Upper lobe of right lung (tissue), 1 donor: ENCODE measurements at regions not wholly inside any gene's neighbourhood (a gene's known extent, or its start where the extent isn't known, plus 50 kb on each side); places are given as distances from the start of the nearest gene placed in this dataset.
A peak's percentile ranks its signal among the peaks of the same experiment; 100 is the strongest.

Experiments used
- ATAC-seq: fragments of 200-7000 bp; cut with Tn5 transposase; one replicate; pipeline ENCODE4 v1.9.1; 2020; ENCODE audit warnings: mild to moderate bottlenecking, moderate library complexity
- DNase-seq: peaks from one replicate; pipeline ENCODE4 v3.0.0-alpha.2; 2020
- H3K27ac ChIP-seq: fragments of 200-600 bp; one replicate; pipeline ENCODE4 v1.8.0; 2022
- H3K27me3 ChIP-seq: fragments of 200-600 bp; one replicate; pipeline ENCODE4 v1.8.0; 2022; ENCODE audit warnings: mild to moderate bottlenecking
- H3K36me3 ChIP-seq: fragments of 200-600 bp; one replicate; pipeline ENCODE4 v1.8.0; 2022
- H3K4me1 ChIP-seq: fragments of 200-600 bp; one replicate; pipeline ENCODE4 v1.8.0; 2022
- H3K4me3 ChIP-seq: fragments of 200-600 bp; one replicate; pipeline ENCODE4 v1.8.0; 2022; ENCODE audit warnings: mild to moderate bottlenecking
- H3K9me3 ChIP-seq: fragments of 200-600 bp; one replicate; pipeline ENCODE4 v1.8.0; 2022
- intact Hi-C: fragments of 100-400 bp; cut with DNase I; formaldehyde crosslinking; loops from one replicate; pipeline ENCODE4 v1.11.0; 2022
- TF ChIP-seq, protein P1 (sequence below): fragments of 200-600 bp; IDR thresholded peaks from one replicate; pipeline ENCODE4 v1.8.0; 2022; ENCODE audit warnings: antibody characterized with exemption
- donor health status: DM: no; HTN: yes; CAD: no; lungs with severe emphysema.

DNA sequence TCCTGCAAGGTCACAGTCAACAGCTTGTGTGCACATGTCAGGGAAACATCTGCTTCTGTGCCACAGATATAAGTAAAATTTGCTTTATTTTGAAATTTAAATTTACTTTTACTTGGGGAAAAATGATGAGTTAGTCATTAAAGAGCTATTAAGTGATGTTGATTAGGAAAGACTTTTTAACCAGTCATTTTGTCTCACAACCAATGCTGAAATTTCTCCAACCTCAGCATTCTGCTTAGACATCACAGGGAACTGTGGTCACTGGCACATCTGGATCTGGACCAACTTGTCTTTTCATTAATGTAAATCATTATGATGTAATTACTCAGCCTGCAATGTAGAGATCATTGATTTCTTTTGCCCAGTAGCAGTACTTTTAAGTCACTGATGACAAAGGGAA lies 301.0 kb downstream of the TTLL7 start:
- intact Hi-C loops: no loop called here
- Histone ChIP-seq H3K27me3 (no peaks in the 10 kb centered on the region), H3K9me3 (no peaks in the 10 kb centered on the region), H3K36me3 (no peaks in the 10 kb centered on the region), H3K4me1 (peaks cover 6% of the 10 kb centered on the region), H3K27ac (no peak overlapping the region), H3K4me3 (no peak overlapping the region)
- TF ChIP-seq, protein P1, sequence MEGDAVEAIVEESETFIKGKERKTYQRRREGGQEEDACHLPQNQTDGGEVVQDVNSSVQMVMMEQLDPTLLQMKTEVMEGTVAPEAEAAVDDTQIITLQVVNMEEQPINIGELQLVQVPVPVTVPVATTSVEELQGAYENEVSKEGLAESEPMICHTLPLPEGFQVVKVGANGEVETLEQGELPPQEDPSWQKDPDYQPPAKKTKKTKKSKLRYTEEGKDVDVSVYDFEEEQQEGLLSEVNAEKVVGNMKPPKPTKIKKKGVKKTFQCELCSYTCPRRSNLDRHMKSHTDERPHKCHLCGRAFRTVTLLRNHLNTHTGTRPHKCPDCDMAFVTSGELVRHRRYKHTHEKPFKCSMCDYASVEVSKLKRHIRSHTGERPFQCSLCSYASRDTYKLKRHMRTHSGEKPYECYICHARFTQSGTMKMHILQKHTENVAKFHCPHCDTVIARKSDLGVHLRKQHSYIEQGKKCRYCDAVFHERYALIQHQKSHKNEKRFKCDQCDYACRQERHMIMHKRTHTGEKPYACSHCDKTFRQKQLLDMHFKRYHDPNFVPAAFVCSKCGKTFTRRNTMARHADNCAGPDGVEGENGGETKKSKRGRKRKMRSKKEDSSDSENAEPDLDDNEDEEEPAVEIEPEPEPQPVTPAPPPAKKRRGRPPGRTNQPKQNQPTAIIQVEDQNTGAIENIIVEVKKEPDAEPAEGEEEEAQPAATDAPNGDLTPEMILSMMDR: no peak
- DNase-seq (no peak), ATAC-seq (no peak)

DNA sequence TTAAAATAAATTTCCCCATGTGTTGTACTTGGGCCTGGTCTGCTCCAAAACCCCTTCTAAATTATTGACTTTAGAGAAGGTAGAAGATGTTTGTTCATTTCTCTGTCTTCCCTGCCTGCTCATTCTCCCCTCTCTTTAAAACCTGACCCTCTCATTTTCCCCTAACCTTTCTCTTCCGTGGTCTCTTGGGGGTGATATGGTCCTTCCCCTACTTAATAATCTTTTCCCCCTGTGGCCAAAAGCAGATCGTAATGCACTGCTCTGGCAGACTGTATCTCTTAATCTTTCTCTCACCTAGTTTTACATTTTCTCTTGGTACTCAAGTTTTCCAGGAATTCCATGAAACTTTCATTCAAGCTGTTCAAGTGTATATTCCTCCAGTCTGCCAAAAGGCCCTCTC lies 301.7 kb downstream of the TTLL7 start:
- no peaks in the 10 kb centered on the region for H3K36me3 ChIP-seq
- H3K9me3 ChIP-seq: no peaks in the 10 kb centered on the region
- TF ChIP-seq, protein P1: no peak
- intact Hi-C loops: no loop called here
- peaks cover 6% of the 10 kb centered on the region for H3K4me1 ChIP-seq
- H3K27ac ChIP-seq: no peak overlapping the region
- H3K4me3 ChIP-seq: no peak overlapping the region
- no peak for DNase-seq
- no peaks in the 10 kb centered on the region for H3K27me3 ChIP-seq
- no peak for ATAC-seq

DNA sequence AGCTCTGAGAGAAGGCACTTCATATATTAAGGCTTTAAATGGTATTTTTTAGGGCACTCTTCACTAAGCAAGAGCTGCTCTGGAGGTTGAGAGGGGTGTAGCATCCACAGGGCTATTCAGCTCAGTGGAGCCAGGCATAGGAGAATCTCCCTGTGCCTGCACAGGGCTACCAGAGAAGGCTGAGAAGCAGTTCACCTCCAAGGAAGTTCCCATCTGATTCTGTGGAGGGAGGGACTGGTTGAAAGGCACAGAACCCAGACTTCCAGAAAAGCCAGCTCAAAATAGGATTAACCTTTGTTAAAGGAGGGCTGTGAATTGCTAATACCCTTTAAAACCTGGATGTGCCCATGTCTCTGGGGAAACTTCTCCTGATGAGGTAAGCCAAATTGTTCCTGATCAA lies 304.5 kb downstream of the TTLL7 start:
- Histone ChIP-seq H3K9me3 (no peaks in the 10 kb centered on the region), H3K27me3 (no peaks in the 10 kb centered on the region), H3K36me3 (no peaks in the 10 kb centered on the region), H3K27ac (no peak overlapping the region), H3K4me3 (no peak overlapping the region), H3K4me1 (peaks cover 6% of the 10 kb centered on the region)
- DNase-seq (no peak), ATAC-seq (no peak)
- intact Hi-C loops: no loop called here
- TF ChIP-seq, protein P1: no peak

DNA sequence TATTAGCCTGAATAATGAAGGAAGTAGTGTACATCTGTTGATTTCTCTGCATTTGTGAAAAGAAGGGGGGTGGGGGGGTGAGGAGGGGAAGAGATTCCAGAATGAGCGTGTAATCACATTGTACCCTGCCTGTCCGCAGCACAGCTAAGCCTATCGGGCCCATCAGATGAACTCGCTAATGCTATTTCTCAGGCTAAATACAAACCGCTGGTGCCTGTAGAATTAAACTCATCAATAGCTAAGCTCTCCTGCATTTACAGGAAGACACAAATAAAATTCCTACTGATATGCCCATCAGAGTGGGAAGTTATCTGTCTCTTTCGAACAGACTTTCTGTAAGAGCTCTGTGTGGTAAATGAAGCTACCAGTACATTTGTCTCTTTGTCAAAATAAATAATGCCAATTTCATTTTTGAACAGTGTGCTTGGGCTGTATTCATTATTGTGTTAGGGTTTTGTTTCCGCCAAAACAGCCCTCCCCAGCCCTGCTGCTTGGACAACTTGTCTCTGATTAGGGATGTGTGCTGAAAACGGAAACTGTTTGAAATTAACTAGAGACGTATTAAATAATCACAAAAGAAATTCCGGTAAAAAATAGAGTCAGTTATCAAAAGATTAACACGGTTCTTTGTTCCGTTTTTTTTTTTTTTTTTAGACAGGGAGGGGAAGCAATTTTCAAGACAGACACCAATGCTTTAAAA lies 305.4 kb downstream of the TTLL7 start:
- Histone ChIP-seq H3K9me3 (no peaks in the 10 kb centered on the region), H3K36me3 (no peaks in the 10 kb centered on the region), H3K4me1 (peaks cover 6% of the 10 kb centered on the region), H3K27ac (no peak overlapping the region), H3K4me3 (peak overlapping the region; percentile 38), H3K27me3 (no peaks in the 10 kb centered on the region)
- no peak for ATAC-seq
- intact Hi-C loops: no loop called here
- TF ChIP-seq, protein P1: no peak
- DNase-seq: no peak

DNA sequence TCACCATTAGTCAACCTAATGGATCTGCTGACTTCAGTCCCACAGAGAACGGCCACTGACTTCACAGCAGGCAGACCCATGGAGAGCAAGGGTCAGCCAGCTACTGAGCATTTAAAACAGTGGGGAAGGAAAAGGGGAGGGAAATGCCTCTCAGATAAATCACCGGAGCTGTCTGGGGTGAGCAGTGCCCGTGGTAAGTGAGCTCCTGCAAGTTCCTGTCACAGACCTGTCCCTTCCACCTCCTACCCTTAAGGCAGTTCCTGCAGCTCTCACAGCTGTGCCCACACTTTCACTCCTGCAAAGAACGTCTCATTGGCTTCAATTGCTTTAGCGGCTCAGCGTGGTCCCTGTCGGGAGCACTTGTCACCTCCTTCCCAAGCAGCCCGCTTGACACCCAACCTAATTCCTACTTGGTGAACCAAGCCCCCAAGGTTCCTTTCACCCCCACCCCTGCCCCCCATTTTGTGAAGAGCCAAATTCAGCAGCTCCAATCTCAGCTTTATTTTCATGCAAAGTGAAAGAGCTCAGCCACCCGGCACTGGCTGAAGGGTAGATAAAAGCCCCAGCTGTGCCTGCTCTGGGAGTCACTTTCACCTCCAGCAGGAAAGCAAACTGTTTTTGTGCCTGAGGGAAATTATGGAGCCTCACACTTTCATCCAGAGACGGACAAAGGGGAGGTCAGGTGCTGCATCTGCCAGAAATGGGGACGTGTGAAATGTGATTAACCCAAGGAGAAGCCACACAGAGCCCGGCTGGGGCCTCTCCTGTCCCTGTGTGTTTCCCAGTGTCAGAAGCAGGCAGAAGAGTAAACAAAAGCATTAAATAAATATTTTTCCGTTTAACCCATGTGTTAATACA lies 306.2 kb downstream of the TTLL7 start:
- no peaks in the 10 kb centered on the region for H3K36me3 ChIP-seq
- peak overlapping the region; percentile 38 for H3K4me3 ChIP-seq
- intact Hi-C loops: no loop called here
- no peaks in the 10 kb centered on the region for H3K9me3 ChIP-seq
- TF ChIP-seq, protein P1: no peak
- ATAC-seq (peak; percentile 59), DNase-seq (no peak)
- H3K4me1 ChIP-seq: peaks cover 6% of the 10 kb centered on the region
- no peak overlapping the region for H3K27ac ChIP-seq
- H3K27me3 ChIP-seq: no peaks in the 10 kb centered on the region
